NCI-H2107 treated with DMSO at 0.1 percent for 48 hours (cell line): ENCODE measurements at regions not wholly inside any gene's neighbourhood (a gene's known extent, or its start where the extent isn't known, plus 50 kb on each side); places are given as distances from the start of the nearest gene placed in this dataset.

ENCODE experiments used
- DNase-seq: peaks from one replicate; lab custom pipeline; 2025; ENCODE audit not compliant: unreplicated experiment; lab: John Stamatoyannopoulos, UW

- DNase-seq, result no peak
These were observed 1100.4 kb downstream of the ROBO2 start for GRCh38 chr3:78140274-78140673.

- DNase-seq, result no peak
These were observed 1101.0 kb downstream of the ROBO2 start for GRCh38 chr3:78140866-78141265.

GRCh38 chr3:78141269-78141668, 1101.4 kb downstream of the ROBO2 start:
- DNase-seq, result no peak

- DNase-seq, result no peak
These were observed 1103.1 kb downstream of the ROBO2 start for GRCh38 chr3:78143000-78143399.

- DNase-seq, result no peak
These were observed 1109.3 kb downstream of the ROBO2 start for GRCh38 chr3:78148986-78149717.

GRCh38 chr3:78153973-78154372, 1114.1 kb downstream of the ROBO2 start:
- DNase-seq, result no peak

- DNase-seq, result peak; percentile 28
These were observed 1114.8 kb downstream of the ROBO2 start for GRCh38 chr3:78154521-78155186.

GRCh38 chr3:78161736-78162135, 1121.8 kb downstream of the ROBO2 start:
- no peak for DNase-seq

- DNase-seq, result no peak
These were observed 1123.5 kb downstream of the ROBO2 start for GRCh38 chr3:78163379-78163778.

- DNase-seq, result peak; percentile 13
These were observed 1126.0 kb downstream of the ROBO2 start for GRCh38 chr3:78165876-78166275.

GRCh38 chr3:78174821-78175220, 1134.9 kb downstream of the ROBO2 start:
- DNase-seq, result no peak

- peak; percentile 92 for DNase-seq
These were observed 1137.0 kb downstream of the ROBO2 start for GRCh38 chr3:78176869-78177268.

- DNase-seq, result no peak
These were observed 1137.9 kb downstream of the ROBO2 start for GRCh38 chr3:78177780-78178179.

GRCh38 chr3:78178209-78178608, 1138.3 kb downstream of the ROBO2 start:
- DNase-seq, result no peak

- DNase-seq, result no peak
These were observed 1139.0 kb downstream of the ROBO2 start for GRCh38 chr3:78178740-78179363.

GRCh38 chr3:78183906-78184599, 1144.2 kb downstream of the ROBO2 start:
- peak; percentile 95 for DNase-seq

GRCh38 chr3:78186404-78186803, 1146.5 kb downstream of the ROBO2 start:
- no peak for DNase-seq

GRCh38 chr3:78201091-78201490, 1161.2 kb downstream of the ROBO2 start:
- DNase-seq, result no peak

- DNase-seq, result peak; percentile 68
These were observed 1165.1 kb downstream of the ROBO2 start for GRCh38 chr3:78204977-78205376.

- no peak for DNase-seq
These were observed 1181.4 kb downstream of the ROBO2 start for GRCh38 chr3:78221300-78221699.

GRCh38 chr3:78221796-78222195, 1181.9 kb downstream of the ROBO2 start:
- DNase-seq, result no peak

GRCh38 chr3:78235841-78236240, 1195.9 kb downstream of the ROBO2 start:
- no peak for DNase-seq
